22Rv1 (cell line): ENCODE measurements at regions not wholly inside any gene's neighbourhood (a gene's known extent, or its start where the extent isn't known, plus 50 kb on each side); places are given as distances from the start of the nearest gene placed in this dataset.

ENCODE experiments used
- H3K27ac ChIP-seq: fragments of 450-650 bp; 2 replicates; pipeline ENCODE4 v1.5.1; 2017
- ZFX ChIP-seq: fragments of 450-650 bp; IDR thresholded peaks from 2 replicates; pipeline ENCODE4 v1.6.1; 2017; ENCODE audit warnings: antibody characterized with exemption, borderline replicate concordance
- TF ChIP-seq, protein P1 (sequence below): fragments of 450-650 bp; IDR thresholded peaks from 2 replicates; pipeline ENCODE4 v1.5.1; 2017; ENCODE audit warnings: mild to moderate bottlenecking

DNA sequence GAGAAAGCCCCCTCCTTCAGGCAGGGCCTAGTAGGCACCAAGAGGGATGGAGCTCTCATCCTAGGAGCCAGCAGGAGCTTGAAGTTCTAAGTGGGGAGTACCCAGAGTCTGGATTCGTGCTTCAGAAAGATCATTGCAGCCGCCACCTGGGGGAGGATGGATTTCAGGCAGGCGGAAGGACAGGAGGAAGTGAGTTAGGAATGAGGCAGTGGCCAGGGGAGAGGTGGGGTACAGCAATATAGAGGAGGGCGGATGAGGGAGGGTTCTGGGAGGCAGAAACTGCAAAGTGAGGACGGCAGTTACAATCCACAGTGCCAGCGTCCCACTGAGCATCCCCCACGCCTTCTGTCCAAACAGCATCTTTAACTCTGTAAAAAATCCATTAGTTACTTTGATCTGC is 65.2 kb upstream of the LINGO1 start:
- H3K27ac ChIP-seq: no peak overlapping the region
- TF ChIP-seq, protein P1, sequence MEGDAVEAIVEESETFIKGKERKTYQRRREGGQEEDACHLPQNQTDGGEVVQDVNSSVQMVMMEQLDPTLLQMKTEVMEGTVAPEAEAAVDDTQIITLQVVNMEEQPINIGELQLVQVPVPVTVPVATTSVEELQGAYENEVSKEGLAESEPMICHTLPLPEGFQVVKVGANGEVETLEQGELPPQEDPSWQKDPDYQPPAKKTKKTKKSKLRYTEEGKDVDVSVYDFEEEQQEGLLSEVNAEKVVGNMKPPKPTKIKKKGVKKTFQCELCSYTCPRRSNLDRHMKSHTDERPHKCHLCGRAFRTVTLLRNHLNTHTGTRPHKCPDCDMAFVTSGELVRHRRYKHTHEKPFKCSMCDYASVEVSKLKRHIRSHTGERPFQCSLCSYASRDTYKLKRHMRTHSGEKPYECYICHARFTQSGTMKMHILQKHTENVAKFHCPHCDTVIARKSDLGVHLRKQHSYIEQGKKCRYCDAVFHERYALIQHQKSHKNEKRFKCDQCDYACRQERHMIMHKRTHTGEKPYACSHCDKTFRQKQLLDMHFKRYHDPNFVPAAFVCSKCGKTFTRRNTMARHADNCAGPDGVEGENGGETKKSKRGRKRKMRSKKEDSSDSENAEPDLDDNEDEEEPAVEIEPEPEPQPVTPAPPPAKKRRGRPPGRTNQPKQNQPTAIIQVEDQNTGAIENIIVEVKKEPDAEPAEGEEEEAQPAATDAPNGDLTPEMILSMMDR: no peak
- TF ChIP-seq ZFX: no peak

GRCh38 chr15:77696871-77697270 is 64.2 kb upstream of the LINGO1 start:
- H3K27ac ChIP-seq: no peak overlapping the region
- TF ChIP-seq ZFX: no peak
- TF ChIP-seq, protein P1: no peak

DNA sequence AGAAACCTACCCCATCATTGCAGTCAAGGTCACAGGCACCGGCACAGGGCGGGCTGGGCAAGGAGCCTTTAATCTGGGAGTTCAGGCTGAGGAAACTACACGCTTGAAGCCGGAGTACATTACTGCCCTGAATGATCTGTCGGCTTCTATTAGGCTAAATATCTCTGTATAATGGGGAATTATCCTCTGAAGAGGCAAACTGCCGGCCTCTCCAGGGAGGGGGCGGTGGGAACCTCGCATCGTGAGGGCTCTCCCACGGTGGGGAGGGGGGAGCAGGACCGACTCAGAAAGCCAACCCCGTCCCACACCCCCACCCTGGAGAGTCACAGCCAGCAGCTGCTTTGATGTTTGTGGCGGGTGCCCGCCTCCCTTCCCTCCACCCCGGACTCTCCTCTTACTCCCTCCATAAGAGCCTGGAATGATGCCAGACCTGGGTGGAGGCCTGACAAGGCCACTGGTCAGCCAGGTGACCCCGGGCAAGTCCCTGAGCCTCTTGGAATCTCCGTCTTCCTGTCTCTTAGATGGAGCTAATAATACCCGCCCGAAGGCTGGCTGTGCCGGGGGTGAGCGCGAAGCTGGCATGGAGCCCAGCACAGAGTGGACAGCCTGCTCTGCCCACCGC is 63.4 kb upstream of the LINGO1 start:
- TF ChIP-seq ZFX: no peak
- TF ChIP-seq, protein P1: no peak
- no peak overlapping the region for H3K27ac ChIP-seq

GRCh38 chr15:77695548-77695947 is 62.8 kb upstream of the LINGO1 start:
- no peak overlapping the region for H3K27ac ChIP-seq
- no peak for TF ChIP-seq ZFX

GRCh38 chr15:77693576-77693975 is 60.9 kb upstream of the LINGO1 start:
- H3K27ac ChIP-seq: no peak overlapping the region
- no peak for TF ChIP-seq ZFX
- TF ChIP-seq, protein P1: no peak

- H3K27ac ChIP-seq: no peak overlapping the region
Measured at GRCh38 chr15:77692614-77693013, 59.9 kb upstream of the LINGO1 start.

DNA sequence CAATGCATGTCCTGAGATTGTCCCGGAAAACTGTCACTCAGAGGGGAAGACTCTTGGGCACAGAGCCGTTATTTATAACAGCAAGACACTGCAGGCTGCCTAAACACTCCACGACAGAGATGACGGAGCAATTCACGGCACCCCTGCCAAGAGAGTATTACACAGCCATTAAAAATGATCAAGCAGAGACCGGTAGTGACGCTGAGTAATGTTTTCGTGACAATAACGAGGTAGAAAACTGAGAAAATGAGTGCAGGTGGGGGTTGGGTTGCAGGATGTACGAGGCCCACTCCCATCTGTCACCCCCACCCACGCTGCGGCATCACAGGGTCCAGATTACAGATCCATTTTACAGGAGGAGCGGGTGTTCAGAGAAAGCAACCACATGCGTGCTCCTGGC is 58.9 kb upstream of the LINGO1 start:
- TF ChIP-seq, protein P1: no peak
- no peak for TF ChIP-seq ZFX
- H3K27ac ChIP-seq: no peak overlapping the region

More at GRCh38 chr15:77692614-77693013, 59.9 kb upstream of the LINGO1 start:
- TF ChIP-seq, protein P1: no peak
- TF ChIP-seq ZFX: no peak

DNA sequence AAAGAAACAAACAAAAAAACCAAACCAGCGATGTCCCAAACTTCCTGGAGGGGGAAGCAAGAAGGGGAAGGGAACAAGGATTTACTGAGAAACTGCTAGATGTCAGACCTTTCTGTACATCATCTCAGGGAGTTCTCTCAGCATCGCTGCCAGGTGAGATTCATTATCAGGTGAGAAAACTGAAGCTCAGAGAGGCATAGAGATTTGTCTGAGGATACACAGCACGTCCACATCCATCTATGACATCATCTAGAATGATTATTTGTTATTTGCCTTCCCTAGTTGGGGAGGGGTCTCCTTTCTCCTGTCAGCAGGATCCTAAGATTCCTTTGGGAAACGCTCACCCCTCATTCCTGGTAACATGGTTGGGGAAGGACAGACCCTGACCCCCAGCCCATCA is 57.1 kb upstream of the LINGO1 start:
- TF ChIP-seq ZFX: no peak
- TF ChIP-seq, protein P1: no peak
- H3K27ac ChIP-seq: no peak overlapping the region
